ENCODE measurements at regions not wholly inside any gene's neighbourhood (a gene's known extent, or its start where the extent isn't known, plus 50 kb on each side); places are given as distances from the start of the nearest gene placed in this dataset.
"Not testable (repeated sequence)": the region's sequence is repeated elsewhere in the genome, so short reads cannot be mapped to it uniquely, and the experiment has no call there.

DNA sequence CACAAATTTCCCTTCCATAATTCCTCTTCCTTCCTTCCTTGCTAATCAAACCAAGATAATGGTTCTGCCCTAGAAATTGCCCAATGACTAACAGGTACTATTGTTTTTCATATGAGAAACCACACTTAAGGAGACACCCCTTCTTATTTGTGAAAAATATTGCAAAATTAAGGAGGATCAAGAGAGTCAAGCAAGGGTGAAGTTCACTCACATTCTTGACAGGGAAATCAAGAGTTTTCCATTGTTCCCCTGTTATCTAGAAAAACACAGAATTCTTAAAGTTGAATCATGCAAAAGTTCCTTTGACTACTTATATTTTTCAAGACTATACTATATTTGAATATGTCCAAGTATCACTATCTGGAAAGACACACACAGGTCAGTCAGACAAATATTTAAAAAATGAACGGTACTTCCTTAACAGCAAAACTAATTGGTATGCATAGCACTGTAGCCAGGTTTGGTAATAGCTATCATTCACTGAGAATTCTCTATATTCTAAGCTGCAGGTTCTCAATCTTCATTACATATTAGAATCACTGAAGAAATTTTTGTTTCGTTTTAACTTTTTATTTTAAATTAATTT is 897.2 kb downstream of the DIAPH3 start:
- DNase-seq = no peak

GRCh38 chr13:59269476-59269875 is 894.3 kb downstream of the DIAPH3 start:
- DNase-seq = no peak

- DNase-seq = no peak
Measured at GRCh38 chr13:59270327-59270726, 893.4 kb downstream of the DIAPH3 start.

DNA sequence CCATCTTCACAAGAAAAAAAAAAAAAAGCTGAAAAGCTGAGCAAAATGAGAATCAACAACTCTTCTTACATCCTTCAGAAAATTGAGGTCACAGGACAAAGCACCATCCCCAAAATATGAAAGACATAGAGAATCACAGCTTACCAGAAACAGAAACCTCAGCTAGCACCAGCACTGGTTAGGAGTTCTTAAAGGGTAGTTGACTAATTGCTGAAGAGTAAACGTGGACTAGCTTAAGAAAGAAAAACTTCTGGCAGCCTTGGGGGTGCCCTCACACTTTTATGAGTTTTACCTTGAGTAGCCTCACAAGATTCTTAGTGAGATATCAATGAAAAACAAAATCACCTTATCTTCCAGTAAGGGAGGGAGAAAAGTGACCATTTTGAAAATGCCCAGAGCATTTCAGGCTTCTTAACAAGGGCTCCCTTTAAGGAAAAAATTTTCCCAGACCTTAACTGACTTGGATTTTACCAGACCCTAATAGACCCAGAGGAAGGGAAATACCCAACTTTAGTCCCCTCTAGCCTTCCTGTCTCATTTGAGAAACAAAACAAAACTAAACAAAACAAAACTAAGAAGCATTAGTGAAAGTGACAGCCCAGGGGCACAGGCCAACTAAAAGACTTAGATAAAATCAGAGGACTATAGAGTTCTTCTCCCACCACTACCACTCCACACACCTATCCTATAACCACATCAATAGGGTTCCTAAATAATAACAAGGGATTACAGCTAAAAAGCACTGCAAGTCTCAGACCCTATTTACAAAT is 888.6 kb downstream of the DIAPH3 start:
- no peak for DNase-seq

- no peak for DNase-seq
Measured at GRCh38 chr13:59276436-59276835, 887.3 kb downstream of the DIAPH3 start.

GRCh38 chr13:59277106-59277505 is 886.6 kb downstream of the DIAPH3 start:
- DNase-seq = no peak

GRCh38 chr13:59279028-59279427 is 884.7 kb downstream of the DIAPH3 start:
- no peak for DNase-seq

DNA sequence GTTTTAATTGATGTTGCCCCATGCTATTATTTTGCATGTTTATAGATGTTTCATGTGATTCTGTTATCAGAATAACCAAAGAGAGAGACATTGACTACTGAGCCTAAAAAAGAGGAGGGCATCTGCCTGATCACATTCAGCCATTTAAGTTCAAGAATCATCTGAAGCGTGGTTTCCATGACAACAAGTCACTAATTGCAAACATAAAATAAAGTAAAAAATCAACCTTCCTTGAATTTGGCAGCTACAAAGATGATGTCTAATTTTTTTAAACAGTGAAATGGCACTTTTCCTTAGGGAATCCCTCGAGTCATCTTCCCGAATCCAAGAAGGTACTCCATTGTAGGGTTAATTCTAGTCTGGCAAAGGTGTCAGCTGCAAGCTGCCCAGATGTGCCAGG is 884.2 kb downstream of the DIAPH3 start:
- DNase-seq = no peak

DNA sequence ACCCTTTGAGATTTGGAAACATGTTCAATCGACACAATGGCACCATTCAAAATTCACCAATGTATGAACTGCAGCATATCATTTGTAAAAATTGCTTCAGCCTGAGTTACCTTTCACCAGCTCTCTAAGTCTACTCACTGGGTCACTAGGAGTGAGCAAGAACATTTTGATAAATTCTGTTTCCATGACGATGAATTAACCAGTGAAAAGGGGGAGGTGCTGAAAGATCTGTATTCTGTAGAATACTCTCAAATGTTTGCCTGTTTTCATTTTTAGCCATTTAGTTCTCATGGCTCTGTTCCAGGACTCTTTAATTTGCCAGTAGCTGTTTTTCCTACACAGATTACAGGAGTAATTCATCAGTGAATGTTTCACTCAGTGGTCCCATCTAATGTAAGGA is 883.4 kb downstream of the DIAPH3 start:
- DNase-seq = no peak

- DNase-seq = no peak
Measured at GRCh38 chr13:59281453-59281852, 882.3 kb downstream of the DIAPH3 start.

DNA sequence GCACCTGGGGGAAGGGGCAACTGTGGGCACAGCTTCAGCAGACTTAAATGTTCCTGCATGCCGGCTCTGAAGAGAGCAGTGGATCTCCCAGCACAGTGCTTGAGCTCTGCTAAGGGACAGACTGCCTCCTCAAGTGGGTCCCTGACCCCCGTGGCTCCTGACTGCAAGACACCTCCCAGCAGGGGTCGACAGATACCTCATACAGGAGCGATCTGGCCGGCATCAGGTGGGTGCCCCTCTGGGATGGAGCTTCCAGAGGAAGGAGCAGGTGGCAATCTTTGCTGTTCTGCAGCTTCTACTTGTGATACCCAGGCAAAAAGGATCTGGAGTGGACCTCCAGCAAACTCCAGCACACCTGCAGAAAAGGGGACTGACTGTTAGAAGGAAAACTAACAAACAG is 871.5 kb downstream of the DIAPH3 start:
- not testable (repeated sequence) for DNase-seq

DNA sequence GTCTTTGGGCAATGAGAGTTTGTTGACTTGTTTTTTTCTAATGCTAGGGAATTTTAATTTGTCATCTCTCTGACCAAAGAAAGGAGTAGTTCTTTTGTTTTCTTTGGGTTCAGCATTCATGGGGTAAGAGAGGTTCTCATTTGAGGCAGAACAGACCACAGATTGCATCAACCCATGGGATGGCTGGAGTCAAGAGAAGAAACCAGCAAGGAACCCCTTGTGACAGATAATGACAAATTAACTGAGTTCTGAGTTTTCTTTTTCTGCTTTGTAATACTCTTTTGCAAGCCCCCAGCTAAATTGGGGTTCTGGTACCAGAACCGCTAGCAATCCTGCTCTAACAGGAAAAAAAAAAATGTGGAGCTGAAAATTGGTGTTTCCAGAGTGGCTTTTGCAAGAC is 864.1 kb downstream of the DIAPH3 start:
- DNase-seq = no peak

- DNase-seq = no peak
Measured at GRCh38 chr13:59300355-59301173, 863.2 kb downstream of the DIAPH3 start.

- DNase-seq = no peak
Measured at GRCh38 chr13:59301174-59301567, 862.6 kb downstream of the DIAPH3 start.

DNA sequence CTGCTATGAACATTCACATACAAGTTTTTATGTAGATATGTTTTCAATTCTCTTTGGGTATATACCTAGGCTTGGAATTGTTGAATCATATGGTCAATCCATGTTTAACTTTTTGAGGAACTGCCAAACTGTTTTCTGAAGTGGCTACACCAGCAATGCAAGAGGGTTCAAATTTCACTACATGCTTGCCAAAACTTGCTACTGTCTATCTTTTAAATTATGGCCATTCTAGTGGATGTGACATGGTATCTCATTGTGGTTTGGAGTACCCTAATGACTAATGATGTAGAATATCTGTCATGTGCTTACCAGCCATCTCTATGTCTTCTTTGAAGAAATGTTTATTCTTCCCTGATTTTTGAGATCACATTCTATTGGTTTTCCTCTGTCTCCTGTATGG is 860.3 kb downstream of the DIAPH3 start:
- DNase-seq = no peak

DNA sequence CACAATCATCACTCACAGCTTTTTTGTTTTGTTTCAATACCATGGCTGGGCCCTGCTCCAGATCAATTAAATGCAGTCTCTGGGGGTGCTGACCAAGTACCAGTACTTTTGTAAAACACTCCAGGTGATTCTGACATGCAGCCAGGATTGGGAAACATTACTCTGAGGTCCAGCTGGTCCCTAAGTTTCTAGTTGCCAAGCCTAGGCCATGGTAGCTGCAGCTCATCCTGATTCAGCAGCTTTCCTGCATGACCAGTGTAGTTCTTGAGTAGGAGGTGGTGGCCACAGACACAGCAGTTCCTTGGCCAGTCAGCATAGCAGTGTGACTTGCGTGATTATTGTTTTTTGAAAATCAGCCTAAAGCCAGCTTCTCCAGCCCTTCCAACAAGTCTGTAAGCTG is 859.1 kb downstream of the DIAPH3 start:
- no peak for DNase-seq

DNA sequence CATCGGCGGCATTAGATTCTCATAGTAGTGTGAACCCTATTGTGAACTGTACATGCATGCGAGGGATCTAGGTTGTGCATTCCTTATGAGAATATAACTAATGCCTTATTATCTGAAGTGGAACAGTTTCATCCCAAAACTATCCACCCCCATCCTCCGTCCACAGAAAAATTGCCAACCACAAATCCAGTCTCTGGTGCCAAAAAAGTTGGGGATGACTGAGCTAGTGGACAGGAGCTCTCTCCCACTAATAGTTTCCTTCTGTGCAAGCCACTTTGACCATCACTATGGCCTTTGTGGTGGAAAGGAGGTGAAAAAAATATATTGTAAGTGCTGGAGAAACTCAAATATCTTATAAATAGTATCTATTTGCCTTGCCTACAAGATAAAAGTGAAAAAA is 857.8 kb downstream of the DIAPH3 start:
- no peak for DNase-seq

DNA sequence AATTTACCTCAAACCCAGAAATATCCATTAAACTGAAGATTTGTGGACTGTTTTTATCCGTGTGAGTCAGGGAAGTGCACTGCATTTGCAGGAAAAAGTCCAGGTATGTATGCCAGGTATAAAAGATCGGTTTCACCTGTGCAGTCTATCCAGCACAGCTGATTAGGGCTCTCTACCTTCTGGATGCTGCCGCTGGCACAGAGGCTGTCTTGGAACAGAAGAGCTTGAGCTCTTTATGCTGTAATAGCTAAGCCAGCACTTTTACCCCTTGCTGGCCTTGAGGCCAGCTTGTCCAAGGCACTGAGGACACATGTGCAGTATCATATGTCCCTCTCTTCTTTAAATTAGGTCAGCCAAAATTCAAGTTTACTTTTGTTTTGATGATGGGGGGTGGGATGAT is 851.0 kb downstream of the DIAPH3 start:
- no peak for DNase-seq

DNA sequence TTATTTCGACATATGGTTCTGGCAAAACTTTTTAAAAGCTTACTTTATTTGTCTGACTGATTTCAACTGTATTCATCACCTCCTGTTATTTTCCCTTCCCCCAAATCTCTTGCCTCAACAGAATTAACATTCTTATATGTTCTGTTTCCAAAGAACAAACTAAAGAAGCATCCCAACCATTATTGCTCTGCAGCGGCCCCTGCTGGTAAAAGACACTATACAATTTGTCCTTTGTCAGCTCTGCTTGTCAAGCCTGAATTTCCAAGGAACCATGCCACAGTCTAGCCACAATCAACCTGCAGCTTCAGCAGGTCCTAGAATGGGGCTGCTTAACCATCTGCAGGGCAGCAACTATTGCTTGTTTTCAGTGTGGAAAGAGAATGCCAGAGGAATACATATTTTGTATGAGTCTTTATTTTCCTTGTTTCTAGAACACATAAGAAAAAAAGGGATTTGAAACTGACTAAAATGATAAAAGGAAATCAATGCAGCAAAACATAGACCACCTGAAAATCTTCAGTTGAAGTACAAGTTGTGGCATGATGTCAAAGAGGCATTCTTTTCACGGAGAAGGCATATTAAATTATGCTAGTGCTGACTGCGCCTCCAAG is 845.3 kb downstream of the DIAPH3 start:
- peak; percentile 50 for DNase-seq

GRCh38 chr13:59319276-59319675 is 844.5 kb downstream of the DIAPH3 start:
- no peak for DNase-seq

DNA sequence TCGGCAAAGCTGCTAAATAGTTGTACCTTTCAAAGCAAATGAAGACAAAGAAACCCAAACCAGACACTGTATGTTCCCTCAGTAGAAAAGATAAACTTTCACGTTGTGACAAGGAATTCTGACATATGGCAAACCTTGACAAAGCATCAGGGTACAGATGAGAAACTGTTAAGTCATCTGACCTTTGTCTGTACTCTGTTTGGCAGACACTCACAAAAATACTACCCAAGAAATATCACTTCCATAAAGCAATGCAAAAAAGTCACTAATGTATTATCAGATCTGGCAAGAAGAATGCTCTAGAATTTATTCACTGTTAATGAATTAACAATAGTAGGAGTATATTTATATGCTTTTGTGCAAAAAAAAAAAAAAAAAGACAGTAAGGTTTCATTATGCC is 843.7 kb downstream of the DIAPH3 start:
- no peak for DNase-seq

GRCh38 chr13:59324401-59324800 is 839.3 kb downstream of the DIAPH3 start:
- not testable (repeated sequence) for DNase-seq

GRCh38 chr13:59326717-59327116 is 837.0 kb downstream of the DIAPH3 start:
- DNase-seq = no peak

- DNase-seq = no peak
Measured at GRCh38 chr13:59330764-59331163, 833.0 kb downstream of the DIAPH3 start.

All from NCI-H2107 (cell line).